SJSA1 (cell line): ENCODE measurements at regions not wholly inside any gene's neighbourhood (a gene's known extent, or its start where the extent isn't known, plus 50 kb on each side); places are given as distances from the start of the nearest gene placed in this dataset.

Experiments
- DNase-seq, 2 experiments: peaks; one replicate each; pipeline ENCODE4 v3.0.0-alpha.2; 2015 to 2020; ENCODE audit warnings: low spot score in 2 of 2, low read depth in 1 of 2
- H3K27ac ChIP-seq: fragments of 250-450 bp; sonication (Bioruptor Pico); 2 replicates; pipeline ENCODE4 v1.5.1; 2020; ENCODE audit warnings: mild to moderate bottlenecking, moderate library complexity
- H3K27me3 ChIP-seq: fragments of 250-450 bp; sonication (Bioruptor Pico); replicated peaks from 2 replicates; pipeline ENCODE4 v1.5.1; 2020; ENCODE audit warnings: mild to moderate bottlenecking, moderate library complexity
- H3K36me3 ChIP-seq: fragments of 250-450 bp; sonication (Bioruptor Pico); 2 replicates; pipeline ENCODE4 v1.5.1; 2020; ENCODE audit warnings: mild to moderate bottlenecking
- H3K4me1 ChIP-seq: fragments of 250-450 bp; sonication (Bioruptor Pico); replicated peaks from 2 replicates; pipeline ENCODE4 v1.6.1; 2021; ENCODE audit warnings: mild to moderate bottlenecking
- H3K4me3 ChIP-seq: fragments of 250-450 bp; sonication (Bioruptor Pico); 2 replicates; pipeline ENCODE4 v1.5.1; 2020; ENCODE audit warnings: mild to moderate bottlenecking
- H3K9me3 ChIP-seq: fragments of 250-450 bp; sonication (Bioruptor Pico); replicated peaks from 2 replicates; pipeline ENCODE4 v1.5.1; 2020; ENCODE audit warnings: mild to moderate bottlenecking

DNA sequence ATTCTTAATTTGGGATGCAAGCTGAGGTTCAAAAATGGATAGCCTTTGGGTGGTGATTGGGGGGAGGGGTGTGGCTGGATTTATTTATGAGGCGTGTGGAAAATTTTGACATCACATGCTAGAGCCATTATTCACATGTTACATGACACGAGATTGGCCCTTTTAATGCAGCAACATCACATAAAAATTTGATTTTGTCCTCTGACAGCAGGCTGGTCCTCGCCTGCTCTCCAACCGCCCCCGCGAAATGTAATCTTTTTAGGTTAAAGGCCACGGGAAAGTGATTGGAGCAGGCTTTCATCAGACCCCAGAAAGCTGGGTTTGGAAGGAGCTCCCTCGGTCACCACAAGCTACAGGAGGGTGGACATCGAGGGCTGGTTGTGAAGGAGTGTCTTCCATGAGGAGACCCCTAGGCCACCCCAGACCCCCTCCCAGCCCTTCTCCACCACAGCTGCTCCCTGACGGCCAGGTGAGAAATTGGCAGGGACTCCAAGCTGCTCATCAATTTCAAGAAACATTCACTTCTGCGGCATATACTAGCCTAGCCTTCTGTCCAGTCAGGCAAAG is 502.7 kb upstream of the PSMD7 start:
- no peaks in the 10 kb centered on the region for H3K9me3 ChIP-seq
- no peaks in the 10 kb centered on the region for H3K4me1 ChIP-seq
- no peak overlapping the region for H3K4me3 ChIP-seq
- no peaks in the 10 kb centered on the region for H3K36me3 ChIP-seq
- H3K27ac ChIP-seq: no peak overlapping the region
- H3K27me3 ChIP-seq: no peaks in the 10 kb centered on the region
- DNase-seq: no peak

DNA sequence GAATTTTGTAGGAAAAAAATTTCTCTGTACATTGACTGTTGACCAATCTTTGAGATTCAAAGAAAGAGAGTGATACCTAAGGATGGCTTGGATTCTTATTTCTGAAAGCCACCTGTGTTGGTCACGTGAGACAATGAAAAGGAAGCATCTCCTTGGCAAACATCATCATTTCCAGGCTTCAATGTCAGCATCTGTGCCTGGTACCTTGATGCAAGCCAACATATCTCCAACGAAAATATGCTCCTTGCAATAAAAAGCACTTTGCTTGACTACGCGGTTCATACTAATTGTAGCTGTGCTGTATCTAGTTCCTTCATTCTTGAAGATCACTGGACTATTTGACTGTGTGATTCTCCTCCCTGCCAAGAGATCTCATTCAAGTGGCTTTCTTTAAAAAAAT is 503.4 kb upstream of the PSMD7 start:
- Histone ChIP-seq H3K4me1 (no peaks in the 10 kb centered on the region), H3K36me3 (no peaks in the 10 kb centered on the region), H3K27ac (no peak overlapping the region), H3K4me3 (no peak overlapping the region), H3K9me3 (no peaks in the 10 kb centered on the region), H3K27me3 (no peaks in the 10 kb centered on the region)
- DNase-seq: no peak

DNA sequence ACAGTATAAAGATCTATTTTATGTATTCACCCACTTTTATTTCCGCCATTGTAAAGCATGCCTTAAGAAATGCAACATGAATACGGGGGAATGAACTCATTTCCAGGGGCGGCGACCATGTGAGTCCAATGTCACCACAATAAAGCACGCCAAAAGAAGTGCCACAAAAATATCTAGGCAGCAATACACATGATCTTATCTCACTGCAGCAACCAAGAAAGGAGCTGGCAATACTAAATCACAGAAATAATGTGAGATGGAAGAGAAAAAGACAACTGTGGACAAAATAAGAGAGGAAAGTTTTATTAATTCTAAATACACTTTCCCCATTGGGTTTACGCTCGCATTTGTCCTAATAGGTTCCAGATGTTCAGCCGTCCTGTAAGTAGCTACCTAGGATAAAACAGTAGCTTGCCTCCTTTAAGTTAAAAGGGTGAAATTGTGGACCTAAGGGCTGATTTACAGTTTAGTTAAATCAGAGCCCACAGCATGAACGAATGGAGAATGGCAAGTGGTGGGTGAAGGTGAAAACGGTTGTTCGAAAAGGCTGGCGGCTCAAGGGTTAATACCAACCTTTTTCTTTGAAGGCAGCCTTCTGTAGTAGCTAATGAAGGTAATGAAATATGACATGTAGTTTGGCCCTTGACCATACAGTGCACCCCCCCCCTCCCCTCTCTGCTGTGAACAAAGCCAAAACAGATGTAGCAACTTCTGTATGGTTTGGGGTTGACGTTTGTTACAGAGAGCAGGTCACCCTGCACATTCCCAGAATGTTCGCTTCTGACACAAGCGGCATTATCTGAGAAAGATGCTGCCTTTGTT is 504.2 kb upstream of the PSMD7 start:
- Histone ChIP-seq H3K9me3 (no peaks in the 10 kb centered on the region), H3K27me3 (no peaks in the 10 kb centered on the region), H3K36me3 (no peaks in the 10 kb centered on the region), H3K4me1 (no peaks in the 10 kb centered on the region), H3K4me3 (no peak overlapping the region), H3K27ac (no peak overlapping the region)
- DNase-seq: no peak

DNA sequence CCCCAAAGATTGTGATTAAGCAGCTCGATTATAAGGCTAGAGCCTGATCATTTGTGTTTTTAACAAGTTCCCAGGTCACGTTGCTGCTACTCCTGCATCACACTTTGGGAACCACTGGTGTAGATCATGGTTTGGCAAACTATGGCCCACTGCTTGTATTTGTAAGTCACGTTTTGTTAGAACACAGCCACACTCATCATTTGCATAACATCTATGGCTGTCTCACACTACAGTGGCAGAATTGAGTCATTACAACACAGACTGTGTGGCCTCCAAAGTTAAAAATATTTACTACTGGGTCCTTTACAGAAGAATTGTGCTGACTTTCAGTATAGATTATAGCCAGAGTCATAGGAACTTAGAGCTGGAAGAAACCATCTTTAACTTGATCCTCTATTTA is 515.3 kb upstream of the PSMD7 start:
- H3K27me3 ChIP-seq: no peaks in the 10 kb centered on the region
- DNase-seq: no peak
- no peaks in the 10 kb centered on the region for H3K4me1 ChIP-seq
- H3K27ac ChIP-seq: no peak overlapping the region
- no peak overlapping the region for H3K4me3 ChIP-seq
- H3K36me3 ChIP-seq: no peaks in the 10 kb centered on the region
- no peaks in the 10 kb centered on the region for H3K9me3 ChIP-seq

DNA sequence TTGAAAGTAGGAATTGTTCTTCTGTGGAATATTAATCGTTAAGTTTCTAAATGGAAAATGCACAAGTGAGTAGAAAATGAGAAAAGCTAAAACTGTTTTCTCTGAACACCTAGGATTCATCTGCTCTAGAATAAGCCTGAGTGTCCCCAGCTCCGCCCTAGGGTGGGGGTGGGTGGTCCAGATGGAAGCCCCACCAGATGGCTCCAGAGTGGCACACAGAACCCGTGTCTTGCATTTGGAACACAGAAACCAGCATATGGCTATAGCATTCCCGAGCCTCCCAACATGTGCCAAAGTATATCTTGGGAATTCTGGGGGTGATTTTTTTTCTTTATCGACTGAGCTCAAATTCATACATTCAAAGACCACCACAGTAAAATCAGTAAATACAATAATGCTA is 517.7 kb upstream of the PSMD7 start:
- DNase-seq: no peak
- H3K27me3 ChIP-seq: no peaks in the 10 kb centered on the region
- H3K4me1 ChIP-seq: no peaks in the 10 kb centered on the region

DNA sequence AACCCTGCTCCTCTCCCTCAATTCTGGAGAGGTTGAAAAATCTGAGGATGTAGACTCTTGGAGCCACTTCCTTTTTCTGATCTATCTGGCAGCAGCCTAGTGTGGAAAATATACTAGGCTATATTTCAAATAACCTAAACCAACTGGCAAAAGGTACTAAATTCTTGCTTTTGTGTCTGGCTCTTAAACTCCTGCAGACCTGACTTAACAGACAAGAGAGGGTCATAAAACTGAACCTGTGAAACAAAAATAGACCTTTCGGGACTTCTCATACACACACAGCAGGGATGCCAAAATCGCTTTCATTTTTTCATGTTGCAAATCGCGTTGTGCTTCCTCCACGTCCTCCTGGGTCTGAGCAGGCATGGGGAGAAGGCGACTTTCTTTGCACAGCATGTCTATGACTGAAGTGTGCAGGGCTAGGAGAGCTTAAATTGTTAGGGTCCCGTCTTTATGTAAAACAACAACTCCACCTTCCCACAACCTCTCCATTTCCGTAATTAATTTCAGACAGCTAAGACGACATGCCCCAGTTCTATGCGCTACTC is 520.7 kb upstream of the PSMD7 start:
- DNase-seq: no peak
- 0 out of 2 replicates have a peak overlapping the region, but pooled peaks have one; percentile 4 for H3K4me3 ChIP-seq

More for the DNA sequence above, 517.7 kb upstream of the PSMD7 start:
- H3K9me3 ChIP-seq: no peaks in the 10 kb centered on the region
- no peak overlapping the region for H3K27ac ChIP-seq
- no peak overlapping the region for H3K4me3 ChIP-seq
- H3K36me3 ChIP-seq: no peaks in the 10 kb centered on the region

DNA sequence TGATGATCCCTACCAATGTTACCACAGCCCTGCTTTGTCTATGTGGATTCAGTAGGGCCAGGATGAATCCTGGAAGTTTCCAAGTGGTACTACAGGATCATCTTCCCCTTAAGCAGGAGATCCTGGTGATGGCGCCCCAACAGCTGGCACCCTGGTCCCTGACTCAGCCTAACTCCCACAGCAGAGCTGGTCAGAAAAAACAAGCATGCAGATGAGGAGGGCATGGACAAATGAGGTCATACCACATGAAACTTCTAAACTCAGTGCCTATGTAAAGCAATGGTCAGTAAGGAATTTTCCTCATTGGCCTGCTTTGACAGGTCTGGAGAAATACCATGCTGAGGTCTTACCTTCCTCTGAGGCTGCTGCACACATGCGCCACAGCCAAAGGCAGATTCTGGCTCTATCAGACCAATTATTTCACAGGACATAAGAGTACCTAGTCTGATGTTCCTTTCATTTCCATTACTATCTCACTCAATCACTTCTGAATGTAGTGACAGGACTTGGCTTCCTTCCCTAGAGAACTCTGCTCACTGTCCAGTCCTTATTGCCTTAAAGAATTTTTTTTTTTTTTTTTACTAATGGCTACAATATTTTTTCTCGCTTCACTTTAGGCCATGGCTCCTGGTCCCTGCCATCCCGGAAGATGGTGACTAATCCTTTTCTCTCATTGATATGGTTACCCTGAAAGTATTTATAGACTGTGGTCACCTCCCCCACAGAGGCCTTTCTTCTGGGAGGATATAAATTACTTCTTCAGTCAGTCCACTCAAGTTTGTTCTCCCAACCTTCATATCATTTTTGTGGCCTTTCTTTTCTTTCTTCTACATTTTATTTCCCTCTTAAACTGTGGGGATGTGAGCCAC is 525.2 kb upstream of the PSMD7 start:
- Histone ChIP-seq H3K4me1 (peaks cover 29% of the 10 kb centered on the region), H3K27me3 (no peaks in the 10 kb centered on the region), H3K4me3 (no peak overlapping the region), H3K9me3 (no peaks in the 10 kb centered on the region), H3K36me3 (no peaks in the 10 kb centered on the region), H3K27ac (no peak overlapping the region)
- DNase-seq: peak in 1 of 2 experiments; percentile 17

More for the DNA sequence above, 520.7 kb upstream of the PSMD7 start:
- no peaks in the 10 kb centered on the region for H3K36me3 ChIP-seq
- no peaks in the 10 kb centered on the region for H3K27me3 ChIP-seq
- no peaks in the 10 kb centered on the region for H3K9me3 ChIP-seq
- peaks cover 20% of the 10 kb centered on the region for H3K4me1 ChIP-seq
- H3K27ac ChIP-seq: no peak overlapping the region

DNA sequence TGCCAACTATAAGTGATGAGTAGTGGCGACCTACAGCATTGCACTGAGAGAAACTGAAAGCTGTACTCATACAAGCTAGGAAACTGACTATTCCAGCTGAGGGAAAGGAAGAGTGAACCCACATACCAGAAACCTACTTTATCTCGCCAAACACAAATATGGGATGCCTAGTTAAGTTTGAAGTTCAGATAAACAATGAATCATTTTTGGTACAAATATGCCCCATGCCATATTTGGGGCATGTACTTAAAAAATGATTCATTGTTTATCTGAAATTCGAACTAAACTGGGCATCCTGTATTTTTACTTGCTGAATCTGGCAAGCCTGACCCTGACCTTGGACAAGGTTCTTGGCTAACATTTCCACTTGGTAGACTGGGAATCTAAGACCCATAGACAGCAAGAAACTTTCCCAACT is 527.8 kb upstream of the PSMD7 start:
- DNase-seq: peak in 1 of 2 experiments; percentile 24
- no peaks in the 10 kb centered on the region for H3K36me3 ChIP-seq
- no peak overlapping the region for H3K4me3 ChIP-seq
- no peaks in the 10 kb centered on the region for H3K9me3 ChIP-seq
- no peak overlapping the region for H3K27ac ChIP-seq
- H3K4me1 ChIP-seq: peaks cover 29% of the 10 kb centered on the region
- H3K27me3 ChIP-seq: no peaks in the 10 kb centered on the region

DNA sequence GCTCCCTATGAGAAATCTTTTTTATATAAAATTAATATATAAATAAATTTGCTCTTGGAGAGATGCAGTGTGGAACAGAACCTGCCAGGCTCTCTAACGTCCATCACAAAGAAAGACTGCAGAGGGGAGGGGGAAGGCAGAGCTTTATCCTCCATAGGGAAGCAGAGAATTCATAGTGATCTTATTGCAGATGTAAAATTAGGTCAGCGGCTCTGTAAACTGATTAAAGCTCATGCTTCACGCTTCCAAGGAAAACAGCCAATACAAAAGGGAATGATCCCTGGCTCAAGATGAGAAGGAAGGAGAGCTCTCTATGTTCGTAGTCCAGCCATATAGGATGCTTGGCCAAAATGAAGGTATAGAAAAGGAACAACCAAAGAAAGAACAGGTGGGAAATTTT is 532.3 kb upstream of the PSMD7 start:
- H3K36me3 ChIP-seq: no peaks in the 10 kb centered on the region
- no peaks in the 10 kb centered on the region for H3K9me3 ChIP-seq
- no peaks in the 10 kb centered on the region for H3K27me3 ChIP-seq
- DNase-seq: no peak
- H3K4me1 ChIP-seq: peaks cover 10% of the 10 kb centered on the region
- no peak overlapping the region for H3K27ac ChIP-seq
- no peak overlapping the region for H3K4me3 ChIP-seq

DNA sequence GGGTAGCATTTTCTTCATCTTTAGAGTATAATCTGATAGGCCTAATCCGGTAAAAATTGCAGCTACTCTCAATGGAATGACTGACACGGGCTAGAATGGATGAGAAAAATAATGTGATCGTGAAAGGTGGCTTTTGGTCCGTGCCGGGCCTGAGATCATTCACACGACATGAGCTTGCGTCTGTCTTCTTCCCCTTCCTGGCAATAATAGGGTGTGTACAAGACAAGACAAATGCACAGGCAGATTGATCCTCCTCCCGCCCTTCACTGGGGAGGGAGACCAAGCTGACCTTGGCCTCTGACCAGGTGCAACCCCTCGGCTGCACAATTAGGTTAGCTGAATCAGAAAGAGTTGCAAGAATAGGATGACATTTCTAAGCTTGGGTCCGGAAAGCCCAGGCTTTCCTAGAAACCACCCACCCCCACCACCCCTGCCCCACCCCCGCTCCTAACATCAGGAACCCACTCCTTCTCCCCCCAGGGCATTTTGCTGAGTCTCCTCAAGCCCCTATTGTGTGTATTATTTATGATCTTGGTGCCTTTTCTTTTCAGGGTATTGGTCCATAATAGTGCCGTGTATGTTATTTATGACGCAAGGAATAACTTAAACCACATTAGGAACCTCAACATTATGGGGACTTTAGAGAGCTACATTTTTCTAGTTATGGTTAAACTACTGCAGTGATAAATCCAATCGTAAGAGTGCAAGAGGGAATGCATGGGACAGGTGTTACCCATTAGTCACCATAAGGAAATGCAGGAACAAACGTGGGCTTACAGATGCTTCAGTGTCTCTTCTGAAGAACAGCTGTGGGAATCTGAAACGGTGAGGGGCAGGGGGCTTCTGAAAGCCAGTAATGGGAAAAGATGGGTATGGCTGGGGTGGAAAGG is 540.1 kb upstream of the PSMD7 start:
- no peaks in the 10 kb centered on the region for H3K27me3 ChIP-seq
- no peak overlapping the region for H3K4me3 ChIP-seq
- H3K4me1 ChIP-seq: no peaks in the 10 kb centered on the region
- H3K27ac ChIP-seq: no peak overlapping the region
- H3K36me3 ChIP-seq: no peaks in the 10 kb centered on the region
- DNase-seq: no peak
- no peaks in the 10 kb centered on the region for H3K9me3 ChIP-seq

DNA sequence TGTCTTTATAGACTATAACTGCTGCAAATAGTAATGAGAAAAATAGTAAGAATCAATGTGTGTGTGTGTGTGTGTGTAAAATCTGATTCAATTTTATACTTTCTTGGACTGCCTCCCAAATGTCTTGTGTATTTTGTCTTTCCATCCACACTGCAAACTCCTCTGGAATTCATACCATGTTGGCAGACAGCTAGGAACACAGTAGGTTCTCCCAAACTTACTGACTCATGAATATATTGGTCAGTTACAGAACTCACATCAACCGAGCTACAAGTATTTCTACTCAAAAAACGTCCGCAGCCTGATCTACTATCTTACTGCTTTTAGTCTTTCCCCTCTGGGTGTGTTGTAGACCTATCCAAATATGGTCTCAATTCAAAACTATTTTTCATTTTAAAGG is 542.7 kb upstream of the PSMD7 start:
- H3K27ac ChIP-seq: no peak overlapping the region
- no peaks in the 10 kb centered on the region for H3K4me1 ChIP-seq
- no peak overlapping the region for H3K4me3 ChIP-seq
- no peaks in the 10 kb centered on the region for H3K36me3 ChIP-seq
- H3K27me3 ChIP-seq: no peaks in the 10 kb centered on the region
- no peak for DNase-seq
- H3K9me3 ChIP-seq: no peaks in the 10 kb centered on the region

DNA sequence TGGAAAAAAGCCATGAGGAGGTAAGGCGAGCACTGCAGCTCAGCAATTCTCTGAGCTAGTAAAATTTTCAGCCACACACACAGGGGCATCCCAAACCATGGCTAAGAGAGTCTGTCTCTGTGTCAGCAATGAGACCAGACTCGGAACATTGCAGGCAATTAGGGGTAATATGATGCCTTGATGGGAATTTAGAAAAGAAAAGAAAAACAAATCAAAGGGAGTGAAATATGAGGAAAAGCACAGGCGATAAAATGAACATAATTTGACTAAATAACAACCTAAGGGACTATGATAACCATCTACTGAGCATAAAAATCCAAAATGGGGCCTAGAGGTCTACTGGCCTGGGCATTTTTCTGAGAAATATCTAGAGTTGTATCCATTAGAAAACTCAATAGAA is 546.0 kb upstream of the PSMD7 start:
- no peak for DNase-seq
- no peaks in the 10 kb centered on the region for H3K9me3 ChIP-seq
- no peaks in the 10 kb centered on the region for H3K4me1 ChIP-seq
- H3K36me3 ChIP-seq: no peaks in the 10 kb centered on the region
- H3K4me3 ChIP-seq: no peak overlapping the region
- H3K27me3 ChIP-seq: no peaks in the 10 kb centered on the region
- H3K27ac ChIP-seq: no peak overlapping the region

DNA sequence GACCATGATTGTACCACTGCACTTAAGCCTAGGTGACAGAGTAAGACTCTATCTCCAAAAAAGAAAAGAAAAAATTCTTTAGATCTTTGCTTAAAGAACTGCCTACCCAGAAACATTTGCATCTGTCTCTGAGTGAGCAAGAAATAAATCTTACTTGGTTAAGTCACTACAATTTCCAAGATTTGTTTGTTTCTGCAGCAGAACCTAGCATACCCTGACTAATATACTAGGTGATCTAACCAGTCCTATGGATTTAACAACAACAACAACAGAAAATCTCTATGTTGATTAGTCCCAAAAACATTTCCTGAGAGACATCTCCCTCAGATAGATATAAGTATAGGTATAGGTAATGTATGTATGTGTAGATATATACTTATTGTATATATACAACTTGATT is 549.3 kb upstream of the PSMD7 start:
- Histone ChIP-seq H3K4me1 (no peaks in the 10 kb centered on the region), H3K4me3 (no peak overlapping the region), H3K27ac (no peak overlapping the region), H3K27me3 (no peaks in the 10 kb centered on the region), H3K36me3 (no peaks in the 10 kb centered on the region), H3K9me3 (no peaks in the 10 kb centered on the region)
- DNase-seq: no peak
